Sigmoid colon (tissue), 6 donors: ENCODE measurements at regions not wholly inside any gene's neighbourhood (a gene's known extent, or its start where the extent isn't known, plus 50 kb on each side); places are given as distances from the start of the nearest gene placed in this dataset.

ENCODE experiments used
- DNase-seq: peaks from one replicate; pipeline ENCODE4 v3.0.0-alpha.2; 2019
- H3K27ac ChIP-seq, 4 donors: fragments of 200-600 bp; sonication (generic); one replicate each; pipeline ENCODE4 v1.5.1; 2016 to 2019; ENCODE audit warnings: mild to moderate bottlenecking in 1 of 4
- H3K27me3 ChIP-seq, 3 donors: fragments of 200-600 bp; sonication (generic); one replicate each; pipeline ENCODE4 v1.5.1; 2019; ENCODE audit warnings: mild to moderate bottlenecking in 1 of 3
- H3K36me3 ChIP-seq, 4 donors: fragments of 200-600 bp; sonication (generic); one replicate each; pipeline ENCODE4 v1.5.1; 2016 to 2019
- H3K4me1 ChIP-seq, 4 donors: fragments of 200-600 bp; sonication (generic); one replicate each; pipeline ENCODE4 v1.5.1; 2017 to 2019
- H3K4me3 ChIP-seq, 4 donors: fragments of 200-600 bp; sonication (generic); one replicate each; pipeline ENCODE4 v1.5.1; 2017 to 2019; ENCODE audit warnings: mild to moderate bottlenecking in 2 of 4, moderate library complexity in 1 of 4
- H3K9me3 ChIP-seq, 4 donors: fragments of 200-600 bp in 3 of 4; sonication (generic) in 3 of 4; one replicate each; pipeline versions ENCODE4 v1.5.1 to v1.6.1; 2013 to 2019
- CTCF ChIP-seq, 4 experiments: fragments of 450-650 bp in 3 of 4; fragments of 200-600 bp in 1 of 4; IDR thresholded peaks; one replicate each; pipeline ENCODE4 v1.5.1; 2016 to 2019; ENCODE audit warnings: antibody characterized with exemption in 4 of 4, mild to moderate bottlenecking in 3 of 4, moderate library complexity in 2 of 4
- EP300 ChIP-seq, 4 donors: sonication (generic); formaldehyde crosslinking; IDR thresholded peaks; one replicate each; pipeline ENCODE4 v1.6.1; 2017; ENCODE audit warnings: antibody characterized with exemption in 4 of 4
- POLR2A ChIP-seq, 2 donors: fragments of 450-650 bp; IDR thresholded peaks; one replicate each; pipeline ENCODE4 v1.6.1; 2016; ENCODE audit warnings: antibody characterized with exemption in 2 of 2, mild to moderate bottlenecking in 2 of 2, moderate library complexity in 2 of 2
- POLR2AphosphoS5 ChIP-seq, 4 donors: sonication (generic); formaldehyde crosslinking; IDR thresholded peaks; one replicate each; pipeline ENCODE4 v1.6.1; 2017; ENCODE audit warnings: antibody characterized with exemption in 4 of 4
- WGBS, 2 donors: extraction: QIAGEN DNeasy Blood & Tissue Kit; methylation state at CpG; one replicate each; pipeline ENCODE4 v1.1.7; 2013; 5-methylcytosine and 5-hydroxymethylcytosine counted together
- intact Hi-C: fragments of 100-400 bp; cut with DNase I; formaldehyde crosslinking; loops from one replicate; pipeline ENCODE4 v1.15.1; 2023
- small RNA-seq, 3 donors: library from RNA; depleted of rRNA; stranded (forward); fragments of <200 nt; gene quantifications; one replicate each; pipeline ENCODE3, GENCODE V24; 2016
- donor health status: healthy with polysubstance abuse.
- donor health status: healthy.

- Histone ChIP-seq H3K27me3 (peaks cover 0 to 8% (median 0%) of the 10 kb centered on the region in 3 donors), H3K27ac (no peak overlapping the region), H3K36me3 (no peaks in the 10 kb centered on the region), H3K9me3 (no peaks in the 10 kb centered on the region), H3K4me1 (peaks cover 0 to 3% (median 0%) of the 10 kb centered on the region in 4 donors), H3K4me3 (no peak overlapping the region)
- peak; percentile 33 to 71 (median 64) for TF ChIP-seq CTCF (IDR thresholded peaks at IDR 0.05)
- no peak for TF ChIP-seq EP300 (IDR thresholded peaks at IDR 0.05)
- no peak for TF ChIP-seq POLR2A (IDR thresholded peaks at IDR 0.05)
- TF ChIP-seq POLR2AphosphoS5 (IDR thresholded peaks at IDR 0.05), result no peak
- intact Hi-C loops, result no loop called here
- 21 to 31% methylated on average over 10 of the region's 10 CpGs for WGBS, 2 donors
- no peak for DNase-seq
These were observed 52.0 kb upstream of the ARGLU1 start for GRCh38 chr13:106619688-106620555.

Small RNAs in the stretch of these regions (small RNA-seq; reads per million reads assigned to genes)
- 0 reads per million in 3 donors for gene MIR1267
- gene SNORD31B, result 0.06 to 0.11 (median 0.07) reads per million in 3 donors
